Peyer's patch (tissue), 4 donors: ENCODE measurements at regions not wholly inside any gene's neighbourhood (a gene's known extent, or its start where the extent isn't known, plus 50 kb on each side); places are given as distances from the start of the nearest gene placed in this dataset.

ENCODE experiments used
- POLR2A ChIP-seq, 2 donors: fragments of 450-650 bp; IDR thresholded peaks; one replicate each; pipeline ENCODE4 v1.5.1; 2017; ENCODE audit warnings: antibody characterized with exemption in 2 of 2, mild to moderate bottlenecking in 2 of 2, moderate library complexity in 2 of 2
- TF ChIP-seq, protein P1 (sequence below), 6 experiments: fragments of 450-650 bp in 4 of 6; fragments of 200-600 bp in 2 of 6; sonication (generic) in 1 of 6; IDR thresholded peaks; one replicate each; pipeline ENCODE4 v1.5.1; 2017 to 2019; ENCODE audit warnings: antibody characterized with exemption in 6 of 6, mild to moderate bottlenecking in 3 of 6, moderate library complexity in 1 of 6

DNA sequence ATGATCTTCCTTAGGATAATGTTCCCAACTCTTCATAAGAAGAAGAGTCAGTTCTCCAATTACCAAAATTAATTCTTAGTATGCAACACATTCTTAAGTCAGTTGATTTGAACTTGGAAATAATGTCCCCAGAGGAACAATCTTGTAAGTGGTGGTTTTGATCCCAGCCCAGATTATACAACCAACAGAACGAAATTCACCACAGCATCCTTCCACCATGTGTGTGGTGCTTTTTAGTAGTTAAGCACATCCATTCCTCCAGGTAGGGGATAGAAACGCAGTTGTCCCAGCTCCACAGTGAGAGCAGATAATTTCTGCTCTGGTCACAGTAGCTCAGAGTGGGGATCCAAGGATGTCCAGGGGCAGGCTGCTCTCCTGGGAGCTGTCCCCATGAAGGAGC, 161.7 kb upstream of the SLC39A10 start:
- TF ChIP-seq, protein P1, sequence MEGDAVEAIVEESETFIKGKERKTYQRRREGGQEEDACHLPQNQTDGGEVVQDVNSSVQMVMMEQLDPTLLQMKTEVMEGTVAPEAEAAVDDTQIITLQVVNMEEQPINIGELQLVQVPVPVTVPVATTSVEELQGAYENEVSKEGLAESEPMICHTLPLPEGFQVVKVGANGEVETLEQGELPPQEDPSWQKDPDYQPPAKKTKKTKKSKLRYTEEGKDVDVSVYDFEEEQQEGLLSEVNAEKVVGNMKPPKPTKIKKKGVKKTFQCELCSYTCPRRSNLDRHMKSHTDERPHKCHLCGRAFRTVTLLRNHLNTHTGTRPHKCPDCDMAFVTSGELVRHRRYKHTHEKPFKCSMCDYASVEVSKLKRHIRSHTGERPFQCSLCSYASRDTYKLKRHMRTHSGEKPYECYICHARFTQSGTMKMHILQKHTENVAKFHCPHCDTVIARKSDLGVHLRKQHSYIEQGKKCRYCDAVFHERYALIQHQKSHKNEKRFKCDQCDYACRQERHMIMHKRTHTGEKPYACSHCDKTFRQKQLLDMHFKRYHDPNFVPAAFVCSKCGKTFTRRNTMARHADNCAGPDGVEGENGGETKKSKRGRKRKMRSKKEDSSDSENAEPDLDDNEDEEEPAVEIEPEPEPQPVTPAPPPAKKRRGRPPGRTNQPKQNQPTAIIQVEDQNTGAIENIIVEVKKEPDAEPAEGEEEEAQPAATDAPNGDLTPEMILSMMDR (IDR thresholded peaks at IDR 0.05): no peak
- TF ChIP-seq POLR2A (IDR thresholded peaks at IDR 0.05): no peak
